GM21390 (cell line): ENCODE measurements at regions not wholly inside any gene's neighbourhood (a gene's known extent, or its start where the extent isn't known, plus 50 kb on each side); places are given as distances from the start of the nearest gene placed in this dataset.

ENCODE experiments used
- ATAC-seq: cut with Tn5 transposase; IDR thresholded peaks from one replicate; pipeline ENCODE4 v1.9.1; 2021; ENCODE audit not compliant: unreplicated experiment

GRCh38 chr4:178344096-178344495, 901.9 kb upstream of the AGA start:
- ATAC-seq, result no peak

- no peak for ATAC-seq
These were observed 904.9 kb upstream of the AGA start for GRCh38 chr4:178347111-178347510.

- no peak for ATAC-seq
These were observed 907.4 kb upstream of the AGA start for GRCh38 chr4:178349601-178350000.

GRCh38 chr4:178351185-178351584, 908.9 kb upstream of the AGA start:
- ATAC-seq, result no peak

- no peak for ATAC-seq
These were observed 914.5 kb upstream of the AGA start for GRCh38 chr4:178356725-178357124.

- ATAC-seq, result no peak
These were observed 943.2 kb upstream of the AGA start for GRCh38 chr4:178385481-178385880.

GRCh38 chr4:178387756-178388155, 945.5 kb upstream of the AGA start:
- no peak for ATAC-seq

- no peak for ATAC-seq
These were observed 953.6 kb upstream of the AGA start for GRCh38 chr4:178395798-178396197.

- ATAC-seq, result no peak
These were observed 970.2 kb upstream of the AGA start for GRCh38 chr4:178412455-178412854.

- ATAC-seq, result no peak
These were observed 971.8 kb upstream of the AGA start for GRCh38 chr4:178414042-178414441.

GRCh38 chr4:178414881-178415446, 972.7 kb upstream of the AGA start:
- ATAC-seq, result no peak

- no peak for ATAC-seq
These were observed 973.7 kb upstream of the AGA start for GRCh38 chr4:178415925-178416324.

GRCh38 chr4:178423366-178423765, 981.1 kb upstream of the AGA start:
- no peak for ATAC-seq

- ATAC-seq, result no peak
These were observed 984.6 kb upstream of the AGA start for GRCh38 chr4:178426871-178427270.

- ATAC-seq, result no peak
These were observed 985.4 kb upstream of the AGA start for GRCh38 chr4:178427663-178428062.

GRCh38 chr4:178448372-178449035, 1006.3 kb upstream of the AGA start:
- ATAC-seq, result no peak

- no peak for ATAC-seq
These were observed 1008.4 kb upstream of the AGA start for GRCh38 chr4:178450614-178451013.

- ATAC-seq, result no peak
These were observed 1010.8 kb upstream of the AGA start for GRCh38 chr4:178453057-178453456.

GRCh38 chr4:178457286-178457685, 1015.0 kb upstream of the AGA start:
- ATAC-seq, result no peak

GRCh38 chr4:178462710-178463109, 1020.5 kb upstream of the AGA start:
- ATAC-seq, result no peak

GRCh38 chr4:178463747-178464146, 1021.5 kb upstream of the AGA start:
- no peak for ATAC-seq

- no peak for ATAC-seq
These were observed 1029.0 kb upstream of the AGA start for GRCh38 chr4:178470996-178471784.
